GM12878 (cell line): ENCODE measurements at regions not wholly inside any gene's neighbourhood (a gene's known extent, or its start where the extent isn't known, plus 50 kb on each side); places are given as distances from the start of the nearest gene placed in this dataset.

Source experiments
- ATAC-seq: fragments of 200-7000 bp; cut with Tn5 transposase; 3 replicates; pipeline ENCODE4 v1.9.1; 2020; ENCODE audit warnings: mild to moderate bottlenecking, moderate library complexity
- BruUV-seq: library from RNA; stranded (reverse); fragments of 400-500 nt; replicated peaks from 2 replicates; lab custom pipeline; 2021; lab: Mats Ljungman, UMichigan
- CTCF ChIA-PET: fragments of 300-600 bp; sonication (Branson Sonifier 250); formaldehyde crosslinking; extraction: SDS; loops from one replicate; lab custom pipeline; 2021; ENCODE audit warnings: inconsistent platforms; lab: Yijun Ruan, JAX
- POLR2A ChIA-PET: fragments of 350-600 bp; formaldehyde crosslinking; extraction: SDS; loops from one replicate; lab custom pipeline; 2021; ENCODE audit warnings: inconsistent platforms; lab: Charles Lee
- RAD21 ChIA-PET: fragments of 300-600 bp; sonication (Branson Sonifier 250); formaldehyde crosslinking; loops from one replicate; lab custom pipeline; 2023; ENCODE audit warnings: antibody characterized with exemption; ENCODE audit not compliant: unreplicated experiment; lab: Charles Lee
- SMC1A ChIA-PET: fragments of 300-600 bp; sonication (Branson Sonifier 250); formaldehyde crosslinking; loops from one replicate; lab custom pipeline; 2023; ENCODE audit not compliant: unreplicated experiment, uncharacterized antibody; lab: Charles Lee
- DNase-seq: peaks from one replicate; pipeline ENCODE4 v3.0.0-alpha.2; 2011; ENCODE audit warnings: low read depth, low spot score
- FAIRE-seq: peaks from 3 replicates; lab custom pipeline; 2011; peaks lifted over from hg19 to GRCh38; lab: Jason Lieb, UNC
- H2AFZ ChIP-seq: 2 replicates; pipeline ENCODE4 v1.6.0; 2011; ENCODE audit warnings: low read depth, low read length, control low read depth; ENCODE audit not compliant: control insufficient read depth
- H3K27ac ChIP-seq: 2 replicates; pipeline ENCODE4 v1.5.1; 2011; ENCODE audit warnings: control low read depth; ENCODE audit not compliant: control insufficient read depth, insufficient read depth
- H3K27me3 ChIP-seq, 2 experiments: replicated peaks in 1 of 2; 2 replicates each; pipeline versions ENCODE4 v1.6.0 to v1.6.1; 2011; ENCODE audit warnings: low read length in 1 of 2; ENCODE audit not compliant: control insufficient read depth in 2 of 2, insufficient read depth in 2 of 2
- H3K36me3 ChIP-seq, 2 experiments: 2 replicates each; pipeline ENCODE4 v1.5.1; 2011; ENCODE audit warnings: low read length in 1 of 2; ENCODE audit not compliant: control insufficient read depth in 2 of 2, insufficient read depth in 2 of 2
- H3K4me1 ChIP-seq: 2 replicates; pipeline ENCODE4 v1.6.1; 2011; ENCODE audit warnings: mild to moderate bottlenecking, low read length, moderate library complexity, mixed read lengths; ENCODE audit not compliant: control insufficient read depth, insufficient read depth
- H3K4me2 ChIP-seq: 2 replicates; pipeline ENCODE4 v1.6.0; 2011; ENCODE audit warnings: control low read depth; ENCODE audit not compliant: control insufficient read depth, insufficient read depth
- H3K4me3 ChIP-seq: fragments of 200-600 bp; sonication (generic); 2 replicates; pipeline ENCODE4 v1.5.1; 2016
- H3K79me2 ChIP-seq: 2 replicates; pipeline ENCODE4 v1.6.0; 2011; ENCODE audit warnings: low read length; ENCODE audit not compliant: control insufficient read depth, insufficient read depth
- H3K9ac ChIP-seq: 2 replicates; pipeline ENCODE4 v1.8.0; 2011; ENCODE audit warnings: low read length, control low read depth, mixed read lengths; ENCODE audit not compliant: control insufficient read depth, insufficient read depth
- H3K9me3 ChIP-seq: replicated peaks from 3 replicates; pipeline ENCODE4 v1.5.1; 2011; ENCODE audit warnings: mild to moderate bottlenecking, low read length; ENCODE audit not compliant: control insufficient read depth, insufficient read depth
- H4K20me1 ChIP-seq: 2 replicates; pipeline ENCODE4 v1.6.0; 2011; ENCODE audit not compliant: control insufficient read depth, insufficient read depth
- CEBPZ ChIP-seq: fragments of 150-350 bp; IDR thresholded peaks from 2 replicates; pipeline ENCODE4 v1.6.1; 2016; ENCODE audit warnings: low read depth, low read length
- ELK1 ChIP-seq: IDR thresholded peaks from 2 replicates; pipeline ENCODE4 v1.6.1; 2012; ENCODE audit warnings: low read depth, low read length, improper control_type of control experiment
- FOS ChIP-seq: IDR thresholded peaks from 3 replicates; pipeline ENCODE4 v1.6.1; 2011; ENCODE audit warnings: borderline replicate concordance; ENCODE audit not compliant: insufficient read length; ENCODE audit errors: extremely low read depth
- LARP7 ChIP-seq: fragments of 450-650 bp; IDR thresholded peaks from 2 replicates; pipeline ENCODE4 v1.6.1; 2017; ENCODE audit warnings: mild to moderate bottlenecking
- MEF2A ChIP-seq: IDR thresholded peaks from 2 replicates; pipeline ENCODE4 v1.6.1; 2011; ENCODE audit warnings: low read depth, mild to moderate bottlenecking, low read length, moderate library complexity; ENCODE audit not compliant: insufficient read depth
- NR2C1 ChIP-seq: fragments of 450-650 bp; IDR thresholded peaks from 2 replicates; pipeline ENCODE4 v1.6.1; 2017; ENCODE audit warnings: antibody characterized with exemption, mild to moderate bottlenecking, moderate library complexity
- POLR2AphosphoS2 ChIP-seq: IDR thresholded peaks from 2 replicates; pipeline ENCODE4 v1.6.1; 2011; ENCODE audit warnings: low read depth, mild to moderate bottlenecking, low read length, improper control_type of control experiment, moderate library complexity
- POU2F2 ChIP-seq: IDR thresholded peaks from 3 replicates; pipeline ENCODE4 v1.6.1; 2011; ENCODE audit warnings: low read depth, mild to moderate bottlenecking, low read length, borderline replicate concordance
- RBBP5 ChIP-seq: fragments of 200-600 bp; sonication (generic); conservative IDR thresholded peaks from 2 replicates; pipeline ENCODE4 v1.6.1; 2016
- REST ChIP-seq: IDR thresholded peaks from 2 replicates; pipeline ENCODE4 v1.6.1; 2012; ENCODE audit warnings: mild to moderate bottlenecking, low read depth, low read length
- SIN3A ChIP-seq: IDR thresholded peaks from 2 replicates; pipeline ENCODE4 v1.6.1; 2012; ENCODE audit warnings: low read depth, low read length, improper control_type of control experiment
- SPI1 ChIP-seq: IDR thresholded peaks from 2 replicates; pipeline ENCODE4 v1.6.1; 2011; ENCODE audit warnings: low read depth, mild to moderate bottlenecking, low read length, moderate library complexity, borderline replicate concordance; ENCODE audit not compliant: insufficient read depth
- TBL1XR1 ChIP-seq: IDR thresholded peaks from 2 replicates; pipeline ENCODE4 v1.6.1; 2012; ENCODE audit warnings: low read depth, low read length, improper control_type of control experiment
- USF1 ChIP-seq: IDR thresholded peaks from 2 replicates; pipeline ENCODE4 v1.6.1; 2011; ENCODE audit warnings: borderline replicate concordance, low read depth, mild to moderate bottlenecking, moderate library complexity, mixed read lengths, low read length; ENCODE audit not compliant: insufficient read depth; ENCODE audit errors: extremely low read length
- ZNF207 ChIP-seq: fragments of 450-650 bp; IDR thresholded peaks from 2 replicates; pipeline ENCODE4 v1.6.1; 2014; ENCODE audit warnings: antibody characterized with exemption, mild to moderate bottlenecking, borderline replicate concordance
- WGBS: methylation state at CpG from one replicate; pipeline ENCODE4 v1.1.6; 2016; ENCODE audit warnings: low lambda C conversion rate; ENCODE audit not compliant: insufficient replicate concordance, insufficient coverage; ENCODE audit errors: missing lambda C conversion rate; 5-methylcytosine and 5-hydroxymethylcytosine counted together
- in situ Hi-C: fragments of 300-500 bp; cut with MboI; formaldehyde crosslinking; loops from 9 replicates; pipeline ENCODE4 v1.14.3; 2018; ENCODE audit warnings: mixed read lengths
- intact Hi-C: fragments of 100-400 bp; cut with micrococcal nuclease; formaldehyde crosslinking; loops from one replicate; pipeline ENCODE4 v1.14.2; 2022; ENCODE audit not compliant: unreplicated experiment

- H4K20me1 ChIP-seq, result no peaks in the 10 kb centered on the region
- no peak overlapping the region for H3K9ac ChIP-seq
- H3K4me3 ChIP-seq, result no peak overlapping the region
- intact Hi-C loops, result no loop called here
- no peaks in the 10 kb centered on the region for H3K4me1 ChIP-seq
- BruUV-seq, result no TSS peak
- in situ Hi-C loops, result no loop called here
- no peak overlapping the region for H2AFZ ChIP-seq
- ChIA-PET POLR2A (no interaction called here), CTCF (no interaction called here), SMC1A (no interaction called here), RAD21 (no interaction called here)
- H3K9me3 ChIP-seq, result no peaks in the 10 kb centered on the region
- WGBS, result 0% methylated on average over 2 of the region's 2 CpGs
- no peak overlapping the region for H3K4me2 ChIP-seq
- H3K27me3 ChIP-seq, result no peaks in the 10 kb centered on the region
- H3K36me3 ChIP-seq, result no peaks in the 10 kb centered on the region
- ATAC-seq, result no peak
- H3K79me2 ChIP-seq, result no peaks in the 10 kb centered on the region
- DNase-seq, result no peak
- FAIRE-seq, result no peak
- H3K27ac ChIP-seq, result no peak overlapping the region
- no peak for TF ChIP-seq CEBPZ
- no peak for TF ChIP-seq NR2C1
- TF ChIP-seq POU2F2, result no peak
- no peak for TF ChIP-seq SIN3A
- no peak for TF ChIP-seq POLR2AphosphoS2
- TF ChIP-seq REST, result no peak
- TF ChIP-seq RBBP5, result no peak
- TF ChIP-seq LARP7, result no peak
- TF ChIP-seq ELK1, result no peak
- TF ChIP-seq SPI1, result no peak
- TF ChIP-seq TBL1XR1, result no peak
- no peak for TF ChIP-seq FOS
- no peak for TF ChIP-seq MEF2A
- TF ChIP-seq USF1, result no peak
- TF ChIP-seq ZNF207, result no peak
These were observed 536.6 kb upstream of the CXADR start for GRCh38 chr21:16976193-16976592.
